Liver (tissue), 8 donors: ENCODE measurements at regions not wholly inside any gene's neighbourhood (a gene's known extent, or its start where the extent isn't known, plus 50 kb on each side); places are given as distances from the start of the nearest gene placed in this dataset.
"Not testable (repeated sequence)": the region's sequence is repeated elsewhere in the genome, so short reads cannot be mapped to it uniquely, and the experiment has no call there.

Experiments used
- DNase-seq: peaks from one replicate; pipeline ENCODE4 v3.0.0-alpha.2; 2017; ENCODE audit warnings: low spot score
- H3K27ac ChIP-seq, 2 donors: one replicate each; pipeline ENCODE4 v1.7.0; 2013; ENCODE audit warnings: inconsistent platforms in 2 of 2, low read length in 2 of 2, control low read depth in 1 of 2, low read depth in 1 of 2, mild to moderate bottlenecking in 1 of 2
- H3K27me3 ChIP-seq, 4 donors: one replicate each; pipeline versions ENCODE4 v1.6.1 to v1.7.0; 2013; ENCODE audit warnings: low read length in 3 of 4, inconsistent platforms in 1 of 4, mild to moderate bottlenecking in 1 of 4, moderate library complexity in 1 of 4; ENCODE audit not compliant: control insufficient read depth in 4 of 4, insufficient read depth in 4 of 4
- H3K36me3 ChIP-seq, 4 donors: one replicate each; pipeline versions ENCODE4 v1.6.1 to v1.7.0; 2013; ENCODE audit warnings: low read length in 3 of 4, mild to moderate bottlenecking in 3 of 4, low read depth in 1 of 4, moderate library complexity in 1 of 4; ENCODE audit not compliant: control insufficient read depth in 4 of 4, insufficient read depth in 3 of 4
- H3K4me1 ChIP-seq, 4 donors: one replicate each; pipeline versions ENCODE4 v1.6.1 to v1.7.0; 2013; ENCODE audit warnings: low read length in 3 of 4, mild to moderate bottlenecking in 3 of 4, moderate library complexity in 1 of 4; ENCODE audit not compliant: control insufficient read depth in 4 of 4, insufficient read depth in 4 of 4
- H3K4me3 ChIP-seq, 3 donors: one replicate each; pipeline versions ENCODE4 v1.6.1 to v1.7.0; 2013; ENCODE audit warnings: low read length in 3 of 3, control low read depth in 1 of 3, low read depth in 1 of 3, mild to moderate bottlenecking in 1 of 3
- H3K9ac ChIP-seq, 2 donors: one replicate each; pipeline ENCODE4 v1.7.0; 2013; ENCODE audit warnings: low read length in 2 of 2, mild to moderate bottlenecking in 2 of 2, moderate library complexity in 2 of 2, control low read depth in 1 of 2, low read depth in 1 of 2
- H3K9me3 ChIP-seq, 4 donors: one replicate each; pipeline versions ENCODE4 v1.6.1 to v1.7.0; 2013; ENCODE audit warnings: low read length in 3 of 4; ENCODE audit not compliant: control insufficient read depth in 4 of 4
- EGR1 ChIP-seq, 2 donors: IDR thresholded peaks; 2 replicates each; pipeline ENCODE4 v1.6.1; 2016 to 2018; ENCODE audit warnings: antibody characterized with exemption in 2 of 2, low read depth in 2 of 2
- FOXA1 ChIP-seq: IDR thresholded peaks from 2 replicates; pipeline ENCODE4 v1.6.1; 2016; ENCODE audit warnings: antibody characterized with exemption
- FOXA2 ChIP-seq: IDR thresholded peaks from 2 replicates; pipeline ENCODE4 v1.6.1; 2016; ENCODE audit warnings: antibody characterized with exemption
- GABPA ChIP-seq, 2 donors: IDR thresholded peaks in 1 of 2; conservative IDR thresholded peaks in 1 of 2; 2 replicates each; pipeline ENCODE4 v1.6.1; 2016; ENCODE audit warnings: antibody characterized with exemption in 2 of 2, mild to moderate bottlenecking in 1 of 2, moderate library complexity in 1 of 2
- HNF4A ChIP-seq, 2 donors: conservative IDR thresholded peaks; 2 replicates each; pipeline ENCODE4 v1.6.1; 2016; ENCODE audit warnings: antibody characterized with exemption in 2 of 2, mild to moderate bottlenecking in 2 of 2
- HNF4G ChIP-seq: IDR thresholded peaks from 2 replicates; pipeline ENCODE4 v1.6.1; 2016; ENCODE audit warnings: antibody characterized with exemption
- JUND ChIP-seq, 2 donors: IDR thresholded peaks; 2 replicates each; pipeline ENCODE4 v1.6.1; 2016; ENCODE audit warnings: antibody characterized with exemption in 2 of 2
- NR2F2 ChIP-seq: IDR thresholded peaks from 2 replicates; pipeline ENCODE4 v1.6.1; 2016; ENCODE audit warnings: antibody characterized with exemption
- RAD21 ChIP-seq, 2 donors: IDR thresholded peaks; 2 replicates each; pipeline ENCODE4 v1.6.1; 2016; ENCODE audit warnings: antibody characterized with exemption in 2 of 2, mild to moderate bottlenecking in 2 of 2
- RXRA ChIP-seq, 2 donors: IDR thresholded peaks; 2 replicates each; pipeline ENCODE4 v1.6.1; 2017 to 2018; ENCODE audit warnings: antibody characterized with exemption in 2 of 2, mild to moderate bottlenecking in 1 of 2
- SP1 ChIP-seq: IDR thresholded peaks from 2 replicates; pipeline ENCODE4 v1.6.1; 2018; ENCODE audit warnings: antibody characterized with exemption, mild to moderate bottlenecking
- TAF1 ChIP-seq: conservative IDR thresholded peaks from 2 replicates; pipeline ENCODE4 v1.6.1; 2016; ENCODE audit warnings: antibody characterized with exemption, mild to moderate bottlenecking
- YY1 ChIP-seq: IDR thresholded peaks from 2 replicates; pipeline ENCODE4 v1.6.1; 2016; ENCODE audit warnings: antibody characterized with exemption, mild to moderate bottlenecking
- WGBS: extraction: QIAGEN DNeasy Blood & Tissue Kit; methylation state at CpG from one replicate; pipeline ENCODE4 v1.1.7; 2013; 5-methylcytosine and 5-hydroxymethylcytosine counted together
- TF ChIP-seq, protein P1 (sequence below): IDR thresholded peaks from 2 replicates; pipeline ENCODE4 v1.6.1; 2016; ENCODE audit warnings: antibody characterized with exemption
- TF ChIP-seq, protein P2 (sequence below): IDR thresholded peaks from 2 replicates; pipeline ENCODE4 v1.6.1; 2016; ENCODE audit warnings: antibody characterized with exemption
- TF ChIP-seq, protein P3 (sequence below): IDR thresholded peaks from 2 replicates; pipeline ENCODE4 v1.6.1; 2016; ENCODE audit warnings: antibody characterized with exemption
- TF ChIP-seq, protein P4 (sequence below): fragments of 150-350 bp; IDR thresholded peaks from 2 replicates; pipeline ENCODE4 v1.5.1; 2017; ENCODE audit warnings: improper control_type of control experiment, low read depth, low read length; ENCODE audit not compliant: missing input control
- TF ChIP-seq, protein P5 (sequence below): IDR thresholded peaks from 2 replicates; pipeline ENCODE4 v1.6.1; 2016; ENCODE audit warnings: antibody characterized with exemption, mild to moderate bottlenecking
- donor health status: healthy.
- donor health status: healthy.
- donor health status: healthy.
- donor health status: healthy.
- donor health status: healthy.

DNA sequence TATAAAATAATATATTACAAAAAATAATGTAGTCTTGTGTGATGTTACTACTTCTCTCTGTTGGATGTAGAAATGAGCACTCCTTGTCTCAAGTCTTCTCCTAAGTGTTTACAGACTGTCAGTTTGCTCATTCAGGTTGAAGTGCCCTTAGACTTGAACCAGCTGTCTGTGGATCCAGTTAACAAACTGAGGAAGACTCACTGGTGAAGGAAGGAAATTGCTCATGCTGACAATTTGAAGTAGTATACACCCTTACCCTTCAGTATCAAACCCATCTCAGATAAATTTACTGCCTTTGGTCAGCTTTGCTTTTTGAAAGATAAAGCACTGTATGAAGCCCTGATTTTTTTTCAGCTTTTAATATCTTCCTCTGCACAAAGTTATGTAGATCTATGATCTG, 854.2 kb upstream of the ZEB2 start:
- DNase-seq, result no peak
- no peaks in the 10 kb centered on the region for H3K4me1 ChIP-seq
- H3K27me3 ChIP-seq, result peaks cover 0 to 2% (median 0%) of the 10 kb centered on the region in 4 donors
- H3K4me3 ChIP-seq, result no peak overlapping the region
- H3K9ac ChIP-seq, result no peak overlapping the region
- TF ChIP-seq FOXA1 (no peak), RXRA (IDR thresholded peaks at IDR 0.05) (no peak), GABPA (IDR thresholded peaks at IDR 0.05 in 1 of 2, conservative IDR thresholded peaks at IDR 0.05 in 1 of 2) (no peak), EGR1 (IDR thresholded peaks at IDR 0.05; ENCODE audit: low read depth in 2 of 2) (no peak), HNF4G (no peak), NR2F2 (no peak), HNF4A (conservative IDR thresholded peaks at IDR 0.05) (no peak)
- TF ChIP-seq, protein P1, sequence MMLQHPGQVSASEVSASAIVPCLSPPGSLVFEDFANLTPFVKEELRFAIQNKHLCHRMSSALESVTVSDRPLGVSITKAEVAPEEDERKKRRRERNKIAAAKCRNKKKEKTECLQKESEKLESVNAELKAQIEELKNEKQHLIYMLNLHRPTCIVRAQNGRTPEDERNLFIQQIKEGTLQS, result no peak
- TF ChIP-seq, protein P2, sequence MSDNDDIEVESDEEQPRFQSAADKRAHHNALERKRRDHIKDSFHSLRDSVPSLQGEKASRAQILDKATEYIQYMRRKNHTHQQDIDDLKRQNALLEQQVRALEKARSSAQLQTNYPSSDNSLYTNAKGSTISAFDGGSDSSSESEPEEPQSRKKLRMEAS, result no peak
- H3K27ac ChIP-seq, result no peak overlapping the region
- no peaks in the 10 kb centered on the region for H3K9me3 ChIP-seq
- no peaks in the 10 kb centered on the region for H3K36me3 ChIP-seq

DNA sequence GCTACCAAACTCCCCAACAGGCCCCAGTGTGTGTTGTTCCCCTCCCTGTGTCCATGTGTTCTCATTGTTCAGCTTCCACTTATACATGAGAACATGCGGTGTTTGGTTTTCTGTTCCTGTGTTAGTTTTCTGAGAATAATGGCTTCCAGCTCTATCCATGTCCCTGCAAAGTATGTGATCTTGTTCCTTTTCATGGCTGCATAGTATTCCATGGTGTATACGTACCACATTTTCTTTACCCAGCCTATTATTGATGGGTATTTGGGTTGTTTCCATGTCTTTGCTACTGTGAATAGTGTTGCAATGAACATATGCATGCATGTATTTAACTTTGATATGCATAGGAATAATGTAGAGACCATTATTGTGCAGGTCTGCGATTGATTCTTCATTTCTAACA, 847.4 kb upstream of the ZEB2 start:
- DNase-seq, H3K36me3 ChIP-seq, H3K9me3 ChIP-seq, H3K27me3 ChIP-seq, H3K27ac ChIP-seq, H3K4me3 ChIP-seq, H3K4me1 ChIP-seq, H3K9ac ChIP-seq: not testable (repeated sequence)
- WGBS, result 93% methylated on average over 3 of the region's 3 CpGs

DNA sequence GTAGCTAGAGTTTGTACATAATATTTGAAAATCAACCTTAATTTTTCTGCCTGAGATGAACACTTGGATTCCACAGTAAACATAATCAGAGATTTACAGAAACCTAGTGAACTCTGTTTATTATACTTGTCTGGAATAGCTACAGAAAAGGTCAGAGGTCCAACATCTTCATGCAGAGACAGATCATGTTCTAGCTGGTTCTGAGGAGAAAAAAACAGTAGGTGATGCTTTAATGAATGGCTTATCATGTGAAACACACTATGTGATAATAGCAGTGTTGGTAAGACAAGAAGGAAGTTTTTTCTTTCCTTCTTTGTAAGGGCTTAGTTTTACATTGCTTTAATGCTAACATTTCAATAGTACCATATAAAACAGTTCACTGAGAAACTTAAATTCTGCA, 846.4 kb upstream of the ZEB2 start:
- no peak for DNase-seq
- TF ChIP-seq, protein P2, result no peak
- TF ChIP-seq FOXA1 (no peak), RXRA (IDR thresholded peaks at IDR 0.05) (no peak), EGR1 (IDR thresholded peaks at IDR 0.05; ENCODE audit: low read depth in 2 of 2) (no peak), FOXA2 (no peak), NR2F2 (no peak), JUND (IDR thresholded peaks at IDR 0.05) (no peak), SP1 (no peak), HNF4G (no peak), TAF1 (no peak), YY1 (no peak), GABPA (IDR thresholded peaks at IDR 0.05 in 1 of 2, conservative IDR thresholded peaks at IDR 0.05 in 1 of 2) (no peak), RAD21 (IDR thresholded peaks at IDR 0.05) (no peak), HNF4A (conservative IDR thresholded peaks at IDR 0.05) (no peak)
- TF ChIP-seq, protein P3, sequence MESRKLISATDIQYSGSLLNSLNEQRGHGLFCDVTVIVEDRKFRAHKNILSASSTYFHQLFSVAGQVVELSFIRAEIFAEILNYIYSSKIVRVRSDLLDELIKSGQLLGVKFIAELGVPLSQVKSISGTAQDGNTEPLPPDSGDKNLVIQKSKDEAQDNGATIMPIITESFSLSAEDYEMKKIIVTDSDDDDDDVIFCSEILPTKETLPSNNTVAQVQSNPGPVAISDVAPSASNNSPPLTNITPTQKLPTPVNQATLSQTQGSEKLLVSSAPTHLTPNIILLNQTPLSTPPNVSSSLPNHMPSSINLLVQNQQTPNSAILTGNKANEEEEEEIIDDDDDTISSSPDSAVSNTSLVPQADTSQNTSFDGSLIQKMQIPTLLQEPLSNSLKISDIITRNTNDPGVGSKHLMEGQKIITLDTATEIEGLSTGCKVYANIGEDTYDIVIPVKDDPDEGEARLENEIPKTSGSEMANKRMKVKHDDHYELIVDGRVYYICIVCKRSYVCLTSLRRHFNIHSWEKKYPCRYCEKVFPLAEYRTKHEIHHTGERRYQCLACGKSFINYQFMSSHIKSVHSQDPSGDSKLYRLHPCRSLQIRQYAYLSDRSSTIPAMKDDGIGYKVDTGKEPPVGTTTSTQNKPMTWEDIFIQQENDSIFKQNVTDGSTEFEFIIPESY, result no peak
- TF ChIP-seq, protein P4, sequence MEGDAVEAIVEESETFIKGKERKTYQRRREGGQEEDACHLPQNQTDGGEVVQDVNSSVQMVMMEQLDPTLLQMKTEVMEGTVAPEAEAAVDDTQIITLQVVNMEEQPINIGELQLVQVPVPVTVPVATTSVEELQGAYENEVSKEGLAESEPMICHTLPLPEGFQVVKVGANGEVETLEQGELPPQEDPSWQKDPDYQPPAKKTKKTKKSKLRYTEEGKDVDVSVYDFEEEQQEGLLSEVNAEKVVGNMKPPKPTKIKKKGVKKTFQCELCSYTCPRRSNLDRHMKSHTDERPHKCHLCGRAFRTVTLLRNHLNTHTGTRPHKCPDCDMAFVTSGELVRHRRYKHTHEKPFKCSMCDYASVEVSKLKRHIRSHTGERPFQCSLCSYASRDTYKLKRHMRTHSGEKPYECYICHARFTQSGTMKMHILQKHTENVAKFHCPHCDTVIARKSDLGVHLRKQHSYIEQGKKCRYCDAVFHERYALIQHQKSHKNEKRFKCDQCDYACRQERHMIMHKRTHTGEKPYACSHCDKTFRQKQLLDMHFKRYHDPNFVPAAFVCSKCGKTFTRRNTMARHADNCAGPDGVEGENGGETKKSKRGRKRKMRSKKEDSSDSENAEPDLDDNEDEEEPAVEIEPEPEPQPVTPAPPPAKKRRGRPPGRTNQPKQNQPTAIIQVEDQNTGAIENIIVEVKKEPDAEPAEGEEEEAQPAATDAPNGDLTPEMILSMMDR, result no peak
- TF ChIP-seq, protein P5, sequence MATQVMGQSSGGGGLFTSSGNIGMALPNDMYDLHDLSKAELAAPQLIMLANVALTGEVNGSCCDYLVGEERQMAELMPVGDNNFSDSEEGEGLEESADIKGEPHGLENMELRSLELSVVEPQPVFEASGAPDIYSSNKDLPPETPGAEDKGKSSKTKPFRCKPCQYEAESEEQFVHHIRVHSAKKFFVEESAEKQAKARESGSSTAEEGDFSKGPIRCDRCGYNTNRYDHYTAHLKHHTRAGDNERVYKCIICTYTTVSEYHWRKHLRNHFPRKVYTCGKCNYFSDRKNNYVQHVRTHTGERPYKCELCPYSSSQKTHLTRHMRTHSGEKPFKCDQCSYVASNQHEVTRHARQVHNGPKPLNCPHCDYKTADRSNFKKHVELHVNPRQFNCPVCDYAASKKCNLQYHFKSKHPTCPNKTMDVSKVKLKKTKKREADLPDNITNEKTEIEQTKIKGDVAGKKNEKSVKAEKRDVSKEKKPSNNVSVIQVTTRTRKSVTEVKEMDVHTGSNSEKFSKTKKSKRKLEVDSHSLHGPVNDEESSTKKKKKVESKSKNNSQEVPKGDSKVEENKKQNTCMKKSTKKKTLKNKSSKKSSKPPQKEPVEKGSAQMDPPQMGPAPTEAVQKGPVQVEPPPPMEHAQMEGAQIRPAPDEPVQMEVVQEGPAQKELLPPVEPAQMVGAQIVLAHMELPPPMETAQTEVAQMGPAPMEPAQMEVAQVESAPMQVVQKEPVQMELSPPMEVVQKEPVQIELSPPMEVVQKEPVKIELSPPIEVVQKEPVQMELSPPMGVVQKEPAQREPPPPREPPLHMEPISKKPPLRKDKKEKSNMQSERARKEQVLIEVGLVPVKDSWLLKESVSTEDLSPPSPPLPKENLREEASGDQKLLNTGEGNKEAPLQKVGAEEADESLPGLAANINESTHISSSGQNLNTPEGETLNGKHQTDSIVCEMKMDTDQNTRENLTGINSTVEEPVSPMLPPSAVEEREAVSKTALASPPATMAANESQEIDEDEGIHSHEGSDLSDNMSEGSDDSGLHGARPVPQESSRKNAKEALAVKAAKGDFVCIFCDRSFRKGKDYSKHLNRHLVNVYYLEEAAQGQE, result no peak
- TF ChIP-seq, protein P1, result no peak

More for the DNA sequence above, 846.4 kb upstream of the ZEB2 start:
- Histone ChIP-seq H3K27ac (no peak overlapping the region), H3K9me3 (no peaks in the 10 kb centered on the region), H3K9ac (no peak overlapping the region), H3K4me3 (no peak overlapping the region), H3K36me3 (no peaks in the 10 kb centered on the region), H3K4me1 (no peaks in the 10 kb centered on the region), H3K27me3 (no peaks in the 10 kb centered on the region)
